Endodermal cell (in vitro differentiated cells): ENCODE measurements at regions not wholly inside any gene's neighbourhood (a gene's known extent, or its start where the extent isn't known, plus 50 kb on each side); places are given as distances from the start of the nearest gene placed in this dataset.
"Not testable (repeated sequence)": the region's sequence is repeated elsewhere in the genome, so short reads cannot be mapped to it uniquely, and the experiment has no call there.

Source experiments
- DNase-seq: peaks from one replicate; pipeline ENCODE4 v3.0.0-alpha.2; 2017
- H3K27ac ChIP-seq: 2 replicates; pipeline ENCODE4 v1.5.1; 2013; ENCODE audit warnings: mild to moderate bottlenecking, low read depth, low read length, moderate library complexity
- H3K27me3 ChIP-seq: 2 replicates; pipeline ENCODE4 v1.6.1; 2013; ENCODE audit warnings: mild to moderate bottlenecking, low read length, moderate library complexity; ENCODE audit not compliant: insufficient read depth, control insufficient read depth, poor library complexity, severe bottlenecking
- H3K36me3 ChIP-seq: 2 replicates; pipeline ENCODE4 v1.7.0; 2013; ENCODE audit warnings: mild to moderate bottlenecking, low read length, moderate library complexity; ENCODE audit not compliant: control insufficient read depth, insufficient read depth
- H3K4me1 ChIP-seq: one replicate; pipeline ENCODE4 v1.7.0; 2013; ENCODE audit warnings: low read length; ENCODE audit not compliant: control insufficient read depth, insufficient read depth
- H3K4me3 ChIP-seq: 2 replicates; pipeline ENCODE4 v1.5.1; 2013; ENCODE audit warnings: mild to moderate bottlenecking, low read length, moderate library complexity
- H3K9ac ChIP-seq: 2 replicates; pipeline ENCODE4 v1.6.1; 2013; ENCODE audit warnings: mild to moderate bottlenecking, low read length, moderate library complexity; ENCODE audit not compliant: poor library complexity, severe bottlenecking; ENCODE audit errors: extremely low read depth
- H3K9me3 ChIP-seq: 2 replicates; pipeline ENCODE4 v1.6.1; 2013; ENCODE audit warnings: mild to moderate bottlenecking, low read length, moderate library complexity; ENCODE audit not compliant: control insufficient read depth
- H3K27ac Mint-ChIP-seq: 2 replicates; pipeline ENCODE4 v1.8.0; 2020; ENCODE audit warnings: mixed read lengths
- H3K27me3 Mint-ChIP-seq: 2 replicates; pipeline ENCODE4 v1.8.0; 2021; ENCODE audit warnings: mild to moderate bottlenecking, mixed read lengths; ENCODE audit not compliant: insufficient read depth
- H3K36me3 Mint-ChIP-seq: 2 replicates; pipeline ENCODE4 v1.8.0; 2020; ENCODE audit warnings: low read depth, mixed read lengths
- H3K4me1 Mint-ChIP-seq: 2 replicates; pipeline ENCODE4 v1.8.0; 2020; ENCODE audit warnings: mixed read lengths
- H3K4me3 Mint-ChIP-seq: 2 replicates; pipeline ENCODE4 v1.8.0; 2020; ENCODE audit warnings: mild to moderate bottlenecking, moderate library complexity, mixed read lengths
- H3K9me3 Mint-ChIP-seq: 2 replicates; pipeline ENCODE4 v1.8.0; 2020; ENCODE audit warnings: mild to moderate bottlenecking, mixed read lengths
- CTCF ChIP-seq: fragments of 200-600 bp; sonication (generic); conservative IDR thresholded peaks from 2 replicates; pipeline ENCODE4 v1.5.0; 2021; ENCODE audit warnings: antibody characterized with exemption, mild to moderate bottlenecking
- WGBS, 2 experiments: methylation state at CpG; one replicate each; pipeline versions ENCODE4 v1.1.5 to v1.1.7; 2013; ENCODE audit warnings: missing lambda C conversion rate in 2 of 2, mixed read lengths in 1 of 2; ENCODE audit not compliant: insufficient coverage in 1 of 2, insufficient read length in 1 of 2; 5-methylcytosine and 5-hydroxymethylcytosine counted together

- Histone ChIP-seq H3K4me1 (no peaks in the 10 kb centered on the region), H3K27ac (no peak overlapping the region), H3K27me3 (no peaks in the 10 kb centered on the region), H3K9ac (no peak overlapping the region), H3K9me3 (peaks cover 5% of the 10 kb centered on the region), H3K36me3 (no peaks in the 10 kb centered on the region), H3K4me3 (no peak overlapping the region)
- no peak for TF ChIP-seq CTCF
- DNase-seq, result no peak
- Mint-ChIP-seq H3K36me3 (peaks cover 5% of the 10 kb centered on the region), H3K27me3 (no peaks in the 10 kb centered on the region), H3K4me3 (no peak overlapping the region), H3K27ac (no peak overlapping the region), H3K4me1 (peaks cover 8% of the 10 kb centered on the region), H3K9me3 (peaks cover 13% of the 10 kb centered on the region)
- 92 to 96% methylated on average over 2 of the region's 2 CpGs for WGBS, 2 experiments
These were observed 1801.3 kb upstream of the PCDH10 start for GRCh38 chr4:131347816-131348215.

- Mint-ChIP-seq H3K4me3 (no peak overlapping the region), H3K9me3 (peaks cover 17% of the 10 kb centered on the region), H3K36me3 (peaks cover 5% of the 10 kb centered on the region), H3K27me3 (no peaks in the 10 kb centered on the region), H3K4me1 (peaks cover 8% of the 10 kb centered on the region), H3K27ac (no peak overlapping the region)
- Histone ChIP-seq H3K9me3 (peaks cover 5% of the 10 kb centered on the region), H3K36me3 (no peaks in the 10 kb centered on the region), H3K4me3 (no peak overlapping the region), H3K4me1 (no peaks in the 10 kb centered on the region), H3K9ac (no peak overlapping the region), H3K27me3 (no peaks in the 10 kb centered on the region), H3K27ac (no peak overlapping the region)
- no peak for DNase-seq
- WGBS, 2 experiments, result 85 to 100% methylated on average over 1 to 2 of the region's 2 CpGs
- TF ChIP-seq CTCF, result no peak
These were observed 1800.8 kb upstream of the PCDH10 start for GRCh38 chr4:131348263-131348662.

- H3K36me3 Mint-ChIP-seq, DNase-seq, H3K27me3 Mint-ChIP-seq, H3K9ac ChIP-seq, H3K27me3 ChIP-seq, H3K4me1 Mint-ChIP-seq, H3K27ac Mint-ChIP-seq, H3K36me3 ChIP-seq, H3K4me3 Mint-ChIP-seq, H3K4me3 ChIP-seq, H3K4me1 ChIP-seq, H3K9me3 ChIP-seq, H3K27ac ChIP-seq: not testable (repeated sequence)
- peaks cover 25% of the 10 kb centered on the region for H3K9me3 Mint-ChIP-seq
- 96 to 97% methylated on average over 8 to 19 of the region's 19 CpGs for WGBS, 2 experiments
These were observed 1796.7 kb upstream of the PCDH10 start for GRCh38 chr4:131352371-131352770.

GRCh38 chr4:131366714-131367113 is 1782.4 kb upstream of the PCDH10 start:
- 94 to 100% methylated on average over 2 to 3 of the region's 3 CpGs for WGBS, 2 experiments
- Histone ChIP-seq H3K27me3 (no peaks in the 10 kb centered on the region), H3K4me3 (no peak overlapping the region), H3K9ac (no peak overlapping the region), H3K27ac (no peak overlapping the region), H3K4me1 (no peaks in the 10 kb centered on the region), H3K36me3 (no peaks in the 10 kb centered on the region), H3K9me3 (no peaks in the 10 kb centered on the region)
- Mint-ChIP-seq H3K9me3 (no peaks in the 10 kb centered on the region), H3K27me3 (no peaks in the 10 kb centered on the region), H3K4me1 (peaks cover 6% of the 10 kb centered on the region), H3K27ac (no peak overlapping the region), H3K4me3 (no peak overlapping the region), H3K36me3 (no peaks in the 10 kb centered on the region)
- no peak for TF ChIP-seq CTCF
- DNase-seq, result no peak
